HL-60 (cell line): ENCODE measurements at regions not wholly inside any gene's neighbourhood (a gene's known extent, or its start where the extent isn't known, plus 50 kb on each side); places are given as distances from the start of the nearest gene placed in this dataset.

Source experiments
- DNase-seq, 2 experiments: peaks; one replicate each; pipeline ENCODE4 v3.0.0-alpha.2; 2010 to 2020; ENCODE audit warnings: low read depth in 1 of 2, low spot score in 1 of 2
- H3K27ac ChIP-seq: fragments of 250-450 bp; sonication (Bioruptor Pico); replicated peaks from 2 replicates; pipeline ENCODE4 v1.5.1; 2020; ENCODE audit warnings: mild to moderate bottlenecking, moderate library complexity
- H3K27me3 ChIP-seq: fragments of 250-450 bp; sonication (Bioruptor Pico); 2 replicates; pipeline ENCODE4 v1.5.1; 2021; ENCODE audit warnings: mild to moderate bottlenecking, moderate library complexity; ENCODE audit not compliant: insufficient read depth, poor library complexity, severe bottlenecking
- H3K4me3 ChIP-seq: replicated peaks from 2 replicates; pipeline ENCODE4 v1.5.1; 2011; ENCODE audit warnings: mild to moderate bottlenecking, control low read depth, low read length; ENCODE audit not compliant: insufficient read depth
- GABPA ChIP-seq: IDR thresholded peaks from 2 replicates; pipeline ENCODE4 v1.6.1; 2012; ENCODE audit warnings: low read depth
- POLR2AphosphoS5 ChIP-seq: IDR thresholded peaks from 2 replicates; pipeline ENCODE4 v1.6.1; 2012; ENCODE audit warnings: low read depth
- SPI1 ChIP-seq: IDR thresholded peaks from 2 replicates; pipeline ENCODE4 v1.6.1; 2012; ENCODE audit warnings: low read depth, mild to moderate bottlenecking, borderline replicate concordance
- TF ChIP-seq, protein P1 (sequence below): IDR thresholded peaks from 2 replicates; pipeline ENCODE4 v1.6.1; 2012; ENCODE audit warnings: low read depth; ENCODE audit not compliant: insufficient replicate concordance
- TF ChIP-seq, protein P2 (sequence below): IDR thresholded peaks from one replicate; pipeline ENCODE4 v1.5.1; 2011; ENCODE audit warnings: low read length, control low read depth, inconsistent platforms; ENCODE audit not compliant: insufficient read depth

DNA sequence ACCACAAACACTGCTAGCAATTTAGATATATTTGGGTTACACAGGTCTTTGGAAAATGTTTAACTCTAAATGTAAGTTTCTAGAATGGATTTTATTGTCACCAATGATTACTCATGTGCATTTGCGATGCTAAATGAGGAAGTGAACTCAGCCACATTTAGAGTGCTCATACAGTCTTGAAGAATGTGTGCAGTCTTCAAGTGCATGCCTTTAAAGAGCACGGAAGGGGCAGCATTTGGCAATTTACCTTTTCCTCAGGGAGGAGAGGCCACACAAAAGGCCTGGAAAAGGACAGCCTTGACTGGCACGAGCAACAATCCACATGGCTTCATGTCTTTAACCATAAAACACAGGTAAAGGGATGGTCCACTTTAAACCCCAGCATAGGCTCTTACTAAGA, 78.5 kb upstream of the STK17B start:
- peak overlapping the region; percentile 54 for H3K27ac ChIP-seq
- DNase-seq, result peak; percentile 60 to 73
- no peaks in the 10 kb centered on the region for H3K27me3 ChIP-seq
- no peak overlapping the region for H3K4me3 ChIP-seq
- no peak for TF ChIP-seq POLR2AphosphoS5
- no peak for TF ChIP-seq GABPA
- TF ChIP-seq, protein P1, sequence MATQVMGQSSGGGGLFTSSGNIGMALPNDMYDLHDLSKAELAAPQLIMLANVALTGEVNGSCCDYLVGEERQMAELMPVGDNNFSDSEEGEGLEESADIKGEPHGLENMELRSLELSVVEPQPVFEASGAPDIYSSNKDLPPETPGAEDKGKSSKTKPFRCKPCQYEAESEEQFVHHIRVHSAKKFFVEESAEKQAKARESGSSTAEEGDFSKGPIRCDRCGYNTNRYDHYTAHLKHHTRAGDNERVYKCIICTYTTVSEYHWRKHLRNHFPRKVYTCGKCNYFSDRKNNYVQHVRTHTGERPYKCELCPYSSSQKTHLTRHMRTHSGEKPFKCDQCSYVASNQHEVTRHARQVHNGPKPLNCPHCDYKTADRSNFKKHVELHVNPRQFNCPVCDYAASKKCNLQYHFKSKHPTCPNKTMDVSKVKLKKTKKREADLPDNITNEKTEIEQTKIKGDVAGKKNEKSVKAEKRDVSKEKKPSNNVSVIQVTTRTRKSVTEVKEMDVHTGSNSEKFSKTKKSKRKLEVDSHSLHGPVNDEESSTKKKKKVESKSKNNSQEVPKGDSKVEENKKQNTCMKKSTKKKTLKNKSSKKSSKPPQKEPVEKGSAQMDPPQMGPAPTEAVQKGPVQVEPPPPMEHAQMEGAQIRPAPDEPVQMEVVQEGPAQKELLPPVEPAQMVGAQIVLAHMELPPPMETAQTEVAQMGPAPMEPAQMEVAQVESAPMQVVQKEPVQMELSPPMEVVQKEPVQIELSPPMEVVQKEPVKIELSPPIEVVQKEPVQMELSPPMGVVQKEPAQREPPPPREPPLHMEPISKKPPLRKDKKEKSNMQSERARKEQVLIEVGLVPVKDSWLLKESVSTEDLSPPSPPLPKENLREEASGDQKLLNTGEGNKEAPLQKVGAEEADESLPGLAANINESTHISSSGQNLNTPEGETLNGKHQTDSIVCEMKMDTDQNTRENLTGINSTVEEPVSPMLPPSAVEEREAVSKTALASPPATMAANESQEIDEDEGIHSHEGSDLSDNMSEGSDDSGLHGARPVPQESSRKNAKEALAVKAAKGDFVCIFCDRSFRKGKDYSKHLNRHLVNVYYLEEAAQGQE, result no peak
- peak; percentile 99 for TF ChIP-seq SPI1
- TF ChIP-seq, protein P2, sequence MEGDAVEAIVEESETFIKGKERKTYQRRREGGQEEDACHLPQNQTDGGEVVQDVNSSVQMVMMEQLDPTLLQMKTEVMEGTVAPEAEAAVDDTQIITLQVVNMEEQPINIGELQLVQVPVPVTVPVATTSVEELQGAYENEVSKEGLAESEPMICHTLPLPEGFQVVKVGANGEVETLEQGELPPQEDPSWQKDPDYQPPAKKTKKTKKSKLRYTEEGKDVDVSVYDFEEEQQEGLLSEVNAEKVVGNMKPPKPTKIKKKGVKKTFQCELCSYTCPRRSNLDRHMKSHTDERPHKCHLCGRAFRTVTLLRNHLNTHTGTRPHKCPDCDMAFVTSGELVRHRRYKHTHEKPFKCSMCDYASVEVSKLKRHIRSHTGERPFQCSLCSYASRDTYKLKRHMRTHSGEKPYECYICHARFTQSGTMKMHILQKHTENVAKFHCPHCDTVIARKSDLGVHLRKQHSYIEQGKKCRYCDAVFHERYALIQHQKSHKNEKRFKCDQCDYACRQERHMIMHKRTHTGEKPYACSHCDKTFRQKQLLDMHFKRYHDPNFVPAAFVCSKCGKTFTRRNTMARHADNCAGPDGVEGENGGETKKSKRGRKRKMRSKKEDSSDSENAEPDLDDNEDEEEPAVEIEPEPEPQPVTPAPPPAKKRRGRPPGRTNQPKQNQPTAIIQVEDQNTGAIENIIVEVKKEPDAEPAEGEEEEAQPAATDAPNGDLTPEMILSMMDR, result no peak

DNA sequence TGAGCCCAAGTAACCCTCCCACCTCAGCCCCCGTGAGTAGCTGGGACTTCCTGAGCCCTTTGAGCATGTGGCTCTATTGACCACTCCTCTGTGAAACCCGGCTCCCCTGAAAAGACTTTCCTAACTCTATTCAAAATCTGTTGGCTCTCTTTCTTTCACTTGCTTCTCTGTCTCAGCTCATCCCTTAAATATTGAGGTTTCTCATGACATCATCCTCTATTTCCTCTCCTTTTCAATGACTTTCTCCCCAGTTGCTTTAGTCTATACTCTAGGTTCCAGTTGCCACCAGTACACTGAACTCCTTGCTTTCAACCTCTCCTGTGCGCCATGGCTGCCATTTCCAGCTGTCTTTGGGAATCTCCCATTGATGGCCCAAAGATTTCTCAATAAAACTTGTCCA, 79.8 kb upstream of the STK17B start:
- H3K27ac ChIP-seq, result no peak overlapping the region
- DNase-seq, result no peak
- no peaks in the 10 kb centered on the region for H3K27me3 ChIP-seq
- TF ChIP-seq, protein P1, result no peak
- H3K4me3 ChIP-seq, result no peak overlapping the region

DNA sequence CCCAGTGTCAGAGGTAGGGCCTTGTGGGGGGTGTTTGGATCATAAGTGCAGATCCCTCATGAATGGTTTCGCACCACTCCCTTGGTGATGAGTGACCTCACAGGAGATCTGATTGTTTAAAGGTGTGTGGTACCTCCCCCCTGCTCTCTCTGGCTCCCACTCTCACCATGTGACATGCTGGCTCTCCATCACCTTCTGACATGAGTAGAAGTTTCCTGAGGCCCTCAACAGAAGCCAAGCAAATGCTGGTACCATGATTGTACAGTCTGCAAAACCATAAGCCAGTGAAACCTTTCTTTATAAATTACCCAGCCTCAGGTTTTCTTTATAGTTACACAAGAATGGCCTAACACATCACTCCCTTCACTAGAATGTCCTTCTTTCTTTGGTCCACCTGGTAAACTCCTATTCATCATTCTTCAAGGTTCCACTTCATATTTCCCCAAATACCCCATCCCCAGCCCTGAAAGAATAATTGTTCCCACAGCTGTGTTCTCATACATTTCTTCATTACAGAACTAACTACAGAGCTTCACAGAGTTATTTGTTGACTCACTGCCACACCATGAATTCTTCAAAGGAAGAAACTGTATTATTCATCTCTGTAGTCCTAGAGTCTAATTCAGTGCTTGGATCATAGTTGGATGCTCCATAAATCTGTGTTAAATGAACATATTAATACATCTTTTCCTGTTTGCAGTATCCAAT, 81.2 kb upstream of the STK17B start:
- TF ChIP-seq, protein P1, result no peak
- TF ChIP-seq, protein P2, result no peak
- TF ChIP-seq SPI1 (no peak), POLR2AphosphoS5 (no peak), GABPA (no peak)
- no peaks in the 10 kb centered on the region for H3K27me3 ChIP-seq
- H3K4me3 ChIP-seq, result no peak overlapping the region
- H3K27ac ChIP-seq, result no peak overlapping the region
- DNase-seq, result no peak
